IMR-90 (cell line): ENCODE measurements at regions not wholly inside any gene's neighbourhood (a gene's known extent, or its start where the extent isn't known, plus 50 kb on each side); places are given as distances from the start of the nearest gene placed in this dataset.

Experiments
- CTCF ChIP-seq: conservative IDR thresholded peaks from 2 replicates; pipeline ENCODE4 v1.5.1; 2012; ENCODE audit warnings: mild to moderate bottlenecking, low read depth, low read length, improper control_type of control experiment
- POLR2A ChIP-seq: IDR thresholded peaks from 2 replicates; pipeline ENCODE4 v1.6.1; 2012; ENCODE audit warnings: mild to moderate bottlenecking, low read depth, low read length

GRCh38 chr14:34012369-34012768 lies 61.5 kb upstream of the EGLN3 start:
- no peak for TF ChIP-seq POLR2A
- no peak for TF ChIP-seq CTCF
